HEK293T (cell line): ENCODE measurements at regions not wholly inside any gene's neighbourhood (a gene's known extent, or its start where the extent isn't known, plus 50 kb on each side); places are given as distances from the start of the nearest gene placed in this dataset.
"Not testable (repeated sequence)": the region's sequence is repeated elsewhere in the genome, so short reads cannot be mapped to it uniquely, and the experiment has no call there.

ENCODE experiments used
- ARNT ChIP-seq: fragments of 450-650 bp; IDR thresholded peaks from 2 replicates; pipeline ENCODE4 v1.6.1; 2017; ENCODE audit warnings: mild to moderate bottlenecking
- BHLHE40 ChIP-seq: fragments of 450-650 bp; IDR thresholded peaks from 2 replicates; pipeline ENCODE4 v1.6.1; 2016; ENCODE audit warnings: mild to moderate bottlenecking, moderate library complexity, borderline replicate concordance
- ELF4 ChIP-seq: fragments of 450-650 bp; IDR thresholded peaks from 2 replicates; pipeline ENCODE4 v1.6.1; 2017; ENCODE audit warnings: antibody characterized with exemption
- FOXA1 ChIP-seq: fragments of 450-650 bp; IDR thresholded peaks from 2 replicates; pipeline ENCODE4 v1.6.1; 2016; ENCODE audit warnings: mild to moderate bottlenecking
- FOXM1 ChIP-seq: fragments of 450-650 bp; IDR thresholded peaks from 2 replicates; pipeline ENCODE4 v1.6.1; 2017; ENCODE audit warnings: mild to moderate bottlenecking, borderline replicate concordance
- HDGF ChIP-seq: fragments of 450-650 bp; IDR thresholded peaks from 2 replicates; pipeline ENCODE4 v1.6.1; 2017; ENCODE audit warnings: antibody characterized with exemption, borderline replicate concordance
- L3MBTL2 ChIP-seq: fragments of 450-650 bp; conservative IDR thresholded peaks from 2 replicates; pipeline ENCODE4 v1.6.1; 2016; ENCODE audit warnings: mild to moderate bottlenecking
- LEF1 ChIP-seq: fragments of 450-650 bp; IDR thresholded peaks from 2 replicates; pipeline ENCODE4 v1.6.1; 2017; ENCODE audit warnings: mild to moderate bottlenecking, borderline replicate concordance
- NFRKB ChIP-seq: fragments of 450-650 bp; IDR thresholded peaks from 2 replicates; pipeline ENCODE4 v1.6.1; 2016; ENCODE audit warnings: mild to moderate bottlenecking, moderate library complexity
- SP1 ChIP-seq: fragments of 450-650 bp; IDR thresholded peaks from 2 replicates; pipeline ENCODE4 v1.6.1; 2017
- SUZ12 ChIP-seq: fragments of 450-650 bp; IDR thresholded peaks from 2 replicates; pipeline ENCODE4 v1.6.1; 2016; ENCODE audit warnings: mild to moderate bottlenecking
- TARDBP ChIP-seq: fragments of 450-650 bp; IDR thresholded peaks from 2 replicates; pipeline ENCODE4 v1.6.1; 2016
- ZNF384 ChIP-seq: fragments of 450-650 bp; IDR thresholded peaks from 2 replicates; pipeline ENCODE4 v1.6.1; 2016
- TF ChIP-seq, protein P1 (sequence below): fragments of 450-650 bp; IDR thresholded peaks from 2 replicates; pipeline ENCODE4 v1.6.1; 2016

DNA sequence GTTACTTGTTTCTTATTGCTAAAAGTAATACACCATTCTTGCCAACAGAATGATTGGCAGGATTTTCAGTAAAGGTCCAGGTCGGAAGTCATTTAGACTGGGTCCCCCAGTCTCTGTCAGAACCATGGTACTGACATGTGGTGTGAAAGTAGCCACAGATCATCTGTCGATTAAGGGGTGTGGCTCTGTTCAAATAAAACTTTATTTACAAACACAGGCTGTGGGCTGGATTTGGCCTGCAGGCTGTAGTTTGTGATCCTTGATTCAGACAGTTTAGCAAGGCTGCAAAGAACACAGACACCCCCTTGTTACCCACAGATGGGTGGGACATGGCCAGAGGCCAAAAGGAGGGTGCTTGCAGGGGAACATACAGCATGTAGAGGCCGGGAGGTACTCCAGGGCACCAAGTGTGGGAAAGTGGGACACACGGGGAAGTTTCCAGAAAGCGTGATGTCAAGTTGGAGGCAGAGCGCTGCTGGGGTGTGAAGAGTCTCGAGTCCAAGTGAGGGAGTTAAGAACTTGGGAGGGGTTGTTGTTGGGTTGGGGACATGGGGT is 104.1 kb upstream of the CCZ1B start:
- TF ChIP-seq SUZ12, FOXA1, NFRKB, FOXM1, BHLHE40, ELF4, SP1, HDGF, TARDBP, ZNF384, LEF1, ARNT, L3MBTL2: not testable (repeated sequence)
- TF ChIP-seq, protein P1, sequence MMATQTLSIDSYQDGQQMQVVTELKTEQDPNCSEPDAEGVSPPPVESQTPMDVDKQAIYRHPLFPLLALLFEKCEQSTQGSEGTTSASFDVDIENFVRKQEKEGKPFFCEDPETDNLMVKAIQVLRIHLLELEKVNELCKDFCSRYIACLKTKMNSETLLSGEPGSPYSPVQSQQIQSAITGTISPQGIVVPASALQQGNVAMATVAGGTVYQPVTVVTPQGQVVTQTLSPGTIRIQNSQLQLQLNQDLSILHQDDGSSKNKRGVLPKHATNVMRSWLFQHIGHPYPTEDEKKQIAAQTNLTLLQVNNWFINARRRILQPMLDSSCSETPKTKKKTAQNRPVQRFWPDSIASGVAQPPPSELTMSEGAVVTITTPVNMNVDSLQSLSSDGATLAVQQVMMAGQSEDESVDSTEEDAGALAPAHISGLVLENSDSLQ, result not testable (repeated sequence)
